MCF 10A (cell line): ENCODE measurements at regions not wholly inside any gene's neighbourhood (a gene's known extent, or its start where the extent isn't known, plus 50 kb on each side); places are given as distances from the start of the nearest gene placed in this dataset.
A peak's percentile ranks its signal among the peaks of the same experiment; 100 is the strongest.

ENCODE experiments used
- BruUV-seq: library from RNA; stranded (reverse); fragments of 400-500 nt; replicated peaks from 2 replicates; lab custom pipeline; 2021; lab: Mats Ljungman, UMichigan
- CTCF ChIA-PET: fragments of 300-600 bp; sonication (Branson Sonifier 250); formaldehyde crosslinking; extraction: SDS; loops from one replicate; lab custom pipeline; 2021; ENCODE audit warnings: antibody characterized with exemption, inconsistent platforms; lab: Yijun Ruan, JAX
- POLR2A ChIA-PET: fragments of 300-600, 350-650 bp; sonication (Branson Sonifier 250); formaldehyde crosslinking; extraction: SDS; loops from one replicate; lab custom pipeline; 2020; ENCODE audit warnings: antibody characterized with exemption, inconsistent platforms; lab: Yijun Ruan, JAX
- DNase-seq: peaks from one replicate; pipeline ENCODE4 v3.0.0-alpha.2; 2018; ENCODE audit not compliant: unreplicated experiment
- H3K27ac Mint-ChIP-seq: one replicate; pipeline ENCODE4 v1.8.0; 2022; ENCODE audit warnings: mild to moderate bottlenecking, low read depth, mixed read lengths; ENCODE audit not compliant: unreplicated experiment
- H3K27me3 Mint-ChIP-seq: one replicate; pipeline ENCODE4 v1.8.0; 2022; ENCODE audit warnings: mixed read lengths; ENCODE audit not compliant: insufficient read depth, unreplicated experiment
- H3K36me3 Mint-ChIP-seq: one replicate; pipeline ENCODE4 v1.8.0; 2022; ENCODE audit warnings: mild to moderate bottlenecking, moderate library complexity, mixed read lengths; ENCODE audit not compliant: insufficient read depth, unreplicated experiment
- H3K4me1 Mint-ChIP-seq: one replicate; pipeline ENCODE4 v1.8.0; 2022; ENCODE audit warnings: mixed read lengths; ENCODE audit not compliant: insufficient read depth, unreplicated experiment
- H3K4me3 Mint-ChIP-seq: one replicate; pipeline ENCODE4 v1.8.0; 2022; ENCODE audit warnings: mild to moderate bottlenecking, moderate library complexity, mixed read lengths; ENCODE audit not compliant: unreplicated experiment
- H3K9me3 Mint-ChIP-seq: one replicate; pipeline ENCODE4 v1.8.0; 2022; ENCODE audit warnings: mixed read lengths; ENCODE audit not compliant: unreplicated experiment
- intact Hi-C: fragments of 100-400 bp; cut with micrococcal nuclease; formaldehyde crosslinking; loops from 2 replicates; pipeline ENCODE4 v1.14.1; 2022
- TF ChIP-seq, protein P1 (sequence below): fragments of 200-600 bp; IDR thresholded peaks from one replicate; pipeline ENCODE4 v1.8.0; 2022; ENCODE audit warnings: antibody characterized with exemption, mild to moderate bottlenecking; ENCODE audit not compliant: unreplicated experiment

DNA sequence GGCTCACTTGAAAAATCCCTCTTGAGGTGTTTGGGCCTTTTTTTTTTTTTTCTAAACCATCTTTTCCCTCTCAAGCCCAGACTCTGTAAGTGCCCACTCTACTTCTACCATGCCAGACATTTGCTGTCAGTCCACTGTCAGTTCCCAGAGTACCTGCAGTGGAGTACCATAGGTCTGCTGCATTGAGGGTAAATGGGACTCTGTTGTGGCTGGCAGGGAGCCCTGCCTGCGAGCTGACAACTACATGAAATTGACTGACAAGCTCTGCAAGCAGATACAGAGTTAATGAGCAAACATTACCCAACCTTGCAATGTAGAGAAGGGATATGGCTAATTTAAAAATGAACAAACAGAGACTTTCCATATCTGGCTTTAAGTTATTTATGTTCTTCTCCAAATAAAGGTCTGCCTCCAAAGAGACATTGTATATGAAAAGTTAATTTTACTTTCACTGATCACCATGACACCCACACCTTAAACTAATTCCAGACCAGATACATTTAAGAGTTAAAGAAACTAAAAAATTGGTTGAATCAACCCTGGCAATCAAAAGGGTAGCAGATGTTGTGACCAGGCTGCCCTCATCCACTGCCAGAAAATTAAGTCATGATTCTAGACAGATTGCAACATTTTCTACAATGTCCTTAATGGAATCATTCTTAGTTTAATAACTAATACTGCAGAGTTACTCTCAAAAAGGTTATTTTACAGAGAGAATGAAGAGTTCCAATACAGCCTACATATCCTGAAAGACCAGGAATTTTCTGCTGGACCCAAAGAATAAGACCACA is 100.4 kb upstream of the PAM start:
- CTCF ChIA-PET: interaction anchor here (0.6 to 0.7 kb wide), 3 partner anchors 59 to 318 kb away, joined by 3 to 8 read pairs (median 3); no protein-coding TSS in a partner anchor
- intact Hi-C loops: no loop called here
- TF ChIP-seq, protein P1, sequence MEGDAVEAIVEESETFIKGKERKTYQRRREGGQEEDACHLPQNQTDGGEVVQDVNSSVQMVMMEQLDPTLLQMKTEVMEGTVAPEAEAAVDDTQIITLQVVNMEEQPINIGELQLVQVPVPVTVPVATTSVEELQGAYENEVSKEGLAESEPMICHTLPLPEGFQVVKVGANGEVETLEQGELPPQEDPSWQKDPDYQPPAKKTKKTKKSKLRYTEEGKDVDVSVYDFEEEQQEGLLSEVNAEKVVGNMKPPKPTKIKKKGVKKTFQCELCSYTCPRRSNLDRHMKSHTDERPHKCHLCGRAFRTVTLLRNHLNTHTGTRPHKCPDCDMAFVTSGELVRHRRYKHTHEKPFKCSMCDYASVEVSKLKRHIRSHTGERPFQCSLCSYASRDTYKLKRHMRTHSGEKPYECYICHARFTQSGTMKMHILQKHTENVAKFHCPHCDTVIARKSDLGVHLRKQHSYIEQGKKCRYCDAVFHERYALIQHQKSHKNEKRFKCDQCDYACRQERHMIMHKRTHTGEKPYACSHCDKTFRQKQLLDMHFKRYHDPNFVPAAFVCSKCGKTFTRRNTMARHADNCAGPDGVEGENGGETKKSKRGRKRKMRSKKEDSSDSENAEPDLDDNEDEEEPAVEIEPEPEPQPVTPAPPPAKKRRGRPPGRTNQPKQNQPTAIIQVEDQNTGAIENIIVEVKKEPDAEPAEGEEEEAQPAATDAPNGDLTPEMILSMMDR: no peak

GRCh38 chr5:102659151-102659550 is 96.0 kb upstream of the PAM start:
- DNase-seq: no peak
- no peaks in the 10 kb centered on the region for H3K4me1 Mint-ChIP-seq
- no peak overlapping the region for H3K27ac Mint-ChIP-seq
- no TSS peak for BruUV-seq
- no peaks in the 10 kb centered on the region for H3K36me3 Mint-ChIP-seq
- TF ChIP-seq, protein P1: no peak
- POLR2A ChIA-PET: interaction anchor here (0.6 kb wide), 1 partner anchor 243 kb away, joined by 3 read pairs; no protein-coding TSS in a partner anchor
- no peaks in the 10 kb centered on the region for H3K27me3 Mint-ChIP-seq
- intact Hi-C loops: no loop called here
- no peak overlapping the region for H3K4me3 Mint-ChIP-seq
- no peaks in the 10 kb centered on the region for H3K9me3 Mint-ChIP-seq
- CTCF ChIA-PET: interaction anchor here (0.7 kb wide), 2 partner anchors 28 to 195 kb away, joined by 3 read pairs; no protein-coding TSS in a partner anchor

More for the DNA sequence above, 100.4 kb upstream of the PAM start:
- Mint-ChIP-seq H3K27ac (no peak overlapping the region), H3K4me1 (no peaks in the 10 kb centered on the region), H3K4me3 (no peak overlapping the region), H3K9me3 (no peaks in the 10 kb centered on the region), H3K27me3 (no peaks in the 10 kb centered on the region), H3K36me3 (no peaks in the 10 kb centered on the region)
- no TSS peak for BruUV-seq
- POLR2A ChIA-PET: no interaction called here
- no peak for DNase-seq

GRCh38 chr5:102660111-102660510 is 95.0 kb upstream of the PAM start:
- H3K36me3 Mint-ChIP-seq: no peaks in the 10 kb centered on the region
- H3K27ac Mint-ChIP-seq: no peak overlapping the region
- no peaks in the 10 kb centered on the region for H3K27me3 Mint-ChIP-seq
- no TSS peak for BruUV-seq
- CTCF ChIA-PET: interaction anchor here (0.7 kb wide), 1 partner anchor 21 kb away, joined by 3 read pairs; no protein-coding TSS in a partner anchor
- intact Hi-C loops: no loop called here
- H3K9me3 Mint-ChIP-seq: no peaks in the 10 kb centered on the region
- no peak for DNase-seq
- no peaks in the 10 kb centered on the region for H3K4me1 Mint-ChIP-seq
- H3K4me3 Mint-ChIP-seq: no peak overlapping the region
- POLR2A ChIA-PET: no interaction called here
- TF ChIP-seq, protein P1: no peak

DNA sequence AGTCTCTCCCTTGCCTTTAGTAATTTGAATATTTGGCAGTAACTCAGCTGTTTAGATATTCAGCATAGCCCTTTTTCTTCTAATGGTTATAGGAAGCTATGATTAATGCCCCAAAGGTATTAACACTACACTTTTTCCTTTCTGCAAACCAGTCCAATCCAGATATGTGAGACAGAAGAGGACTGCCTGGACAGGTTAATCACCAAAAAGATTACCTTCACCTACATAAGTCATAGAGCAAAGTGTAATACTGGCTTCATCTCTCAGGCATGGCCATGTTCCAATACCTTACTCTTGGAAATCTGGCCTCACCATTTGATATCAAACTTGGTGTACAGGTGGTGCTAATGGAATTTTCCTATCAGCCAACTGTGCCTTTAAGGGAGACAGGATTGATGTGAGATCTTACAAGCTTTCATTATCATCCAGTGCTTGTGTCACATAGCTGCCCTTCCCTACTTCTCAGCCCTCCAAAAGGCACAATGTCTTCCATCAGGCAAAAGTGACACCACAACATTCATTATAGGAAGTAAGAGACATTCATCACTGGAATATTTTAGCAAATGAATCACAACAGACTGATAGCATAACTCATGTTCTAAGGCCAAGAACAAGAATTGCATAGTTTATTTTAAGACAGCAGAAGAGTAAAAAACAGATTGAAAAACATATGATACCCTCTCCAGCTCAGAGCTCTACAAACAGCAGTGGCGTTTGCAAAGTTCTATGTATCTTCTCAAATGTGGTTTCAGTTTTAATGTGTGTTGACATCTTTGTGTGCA is 91.2 kb upstream of the PAM start:
- DNase-seq: peak; percentile 46
- Mint-ChIP-seq H3K9me3 (no peaks in the 10 kb centered on the region), H3K36me3 (no peaks in the 10 kb centered on the region), H3K27me3 (no peaks in the 10 kb centered on the region), H3K27ac (no peak overlapping the region), H3K4me1 (no peaks in the 10 kb centered on the region), H3K4me3 (no peak overlapping the region)
- intact Hi-C loops: no loop called here
- ChIA-PET POLR2A (interaction anchor here (0.7 to 1.1 kb wide), 5 partner anchors 12 to 599 kb away, joined by 3 to 9 read pairs (median 3); no protein-coding TSS in a partner anchor), CTCF (interaction anchor here (0.6 to 1.3 kb wide), 4 partner anchors 10 to 135 kb away, joined by 3 to 4 read pairs (median 4); no protein-coding TSS in a partner anchor)
- BruUV-seq: no TSS peak
- TF ChIP-seq, protein P1: no peak
